ENCODE measurements at regions not wholly inside any gene's neighbourhood (a gene's known extent, or its start where the extent isn't known, plus 50 kb on each side); places are given as distances from the start of the nearest gene placed in this dataset.

DNA sequence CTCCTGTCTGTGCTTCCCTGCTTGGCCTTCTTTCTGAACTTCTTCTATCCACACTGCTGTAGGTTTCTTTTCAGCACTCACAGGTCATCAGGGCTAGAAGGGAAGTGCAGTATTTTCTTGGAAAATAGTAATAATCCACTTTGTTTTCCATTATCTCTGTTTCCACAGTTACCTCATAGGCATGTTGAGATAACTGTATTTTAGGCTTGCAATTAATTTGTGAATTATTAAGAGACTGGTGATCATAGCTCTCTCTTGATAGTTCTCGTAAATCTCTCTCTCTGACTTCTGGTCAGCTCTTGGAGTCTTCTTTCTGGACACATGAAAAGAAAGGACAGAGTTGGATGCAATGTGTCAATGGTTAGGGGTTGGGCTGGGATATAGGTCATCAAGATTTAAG, 243.6 kb upstream of the IGFBP3 start:
- DNase-seq (ENCODE audit: low read depth, low spot score) = no peak
- ChIA-PET RAD21 (ENCODE audit: low non-redundant PET in 1 of 2, low total read pairs in 2 of 2, uncharacterized antibody in 2 of 2, unreplicated experiment in 2 of 2) (no interaction called here), CTCF (no interaction called here), POLR2A (no interaction called here)
- Histone ChIP-seq H3K27me3 (ENCODE audit: insufficient read depth, low read length) (no peaks in the 10 kb centered on the region), H3K4me3 (replicated peaks in 1 of 2; ENCODE audit: low read depth in 1 of 2, low read length in 2 of 2) (no peak overlapping the region), H3K36me3 (ENCODE audit: control insufficient read depth in 1 of 2, insufficient read depth in 2 of 2, low read length in 2 of 2) (no peaks in the 10 kb centered on the region), H3K4me1 (ENCODE audit: control insufficient read depth in 1 of 2, insufficient read depth in 2 of 2, low read length in 2 of 2) (no peaks in the 10 kb centered on the region), H4K20me1 (ENCODE audit: insufficient read depth) (no peaks in the 10 kb centered on the region), H3K79me2 (ENCODE audit: insufficient read depth, low read length) (no peaks in the 10 kb centered on the region), H2AFZ (ENCODE audit: low read depth, low read length, poor library complexity, severe bottlenecking) (no peak overlapping the region), H3K4me2 (ENCODE audit: low read length) (no peak overlapping the region), H3K9ac (ENCODE audit: low read length) (no peak overlapping the region), H3K27ac (ENCODE audit: low read depth, low read length) (no peak overlapping the region), H3K9me3 (ENCODE audit: control insufficient read depth in 1 of 2, insufficient read depth in 1 of 2, low read depth in 1 of 2, low read length in 2 of 2) (no peaks in the 10 kb centered on the region), H3K9me2 (ENCODE audit: insufficient read depth) (no peaks in the 10 kb centered on the region)
- intact Hi-C loops (cut with micrococcal nuclease) = no loop called here
- no TSS peak for BruUV-seq (replicated peaks)
- no peak for ATAC-seq
- no peak for TF ChIP-seq POLR2A (IDR thresholded peaks at IDR 0.05; ENCODE audit: borderline replicate concordance, extremely low read depth, insufficient read depth, insufficient read length)
- no peak for TF ChIP-seq SP1 (IDR thresholded peaks at IDR 0.05; ENCODE audit: low read depth)
- TF ChIP-seq YY1 (IDR thresholded peaks at IDR 0.05; ENCODE audit: extremely low read depth, insufficient replicate concordance, low read depth, low read length) = no peak
- TF ChIP-seq ELF1 (IDR thresholded peaks at IDR 0.05; ENCODE audit: borderline replicate concordance, low read depth) = no peak
- TF ChIP-seq, protein P1, sequence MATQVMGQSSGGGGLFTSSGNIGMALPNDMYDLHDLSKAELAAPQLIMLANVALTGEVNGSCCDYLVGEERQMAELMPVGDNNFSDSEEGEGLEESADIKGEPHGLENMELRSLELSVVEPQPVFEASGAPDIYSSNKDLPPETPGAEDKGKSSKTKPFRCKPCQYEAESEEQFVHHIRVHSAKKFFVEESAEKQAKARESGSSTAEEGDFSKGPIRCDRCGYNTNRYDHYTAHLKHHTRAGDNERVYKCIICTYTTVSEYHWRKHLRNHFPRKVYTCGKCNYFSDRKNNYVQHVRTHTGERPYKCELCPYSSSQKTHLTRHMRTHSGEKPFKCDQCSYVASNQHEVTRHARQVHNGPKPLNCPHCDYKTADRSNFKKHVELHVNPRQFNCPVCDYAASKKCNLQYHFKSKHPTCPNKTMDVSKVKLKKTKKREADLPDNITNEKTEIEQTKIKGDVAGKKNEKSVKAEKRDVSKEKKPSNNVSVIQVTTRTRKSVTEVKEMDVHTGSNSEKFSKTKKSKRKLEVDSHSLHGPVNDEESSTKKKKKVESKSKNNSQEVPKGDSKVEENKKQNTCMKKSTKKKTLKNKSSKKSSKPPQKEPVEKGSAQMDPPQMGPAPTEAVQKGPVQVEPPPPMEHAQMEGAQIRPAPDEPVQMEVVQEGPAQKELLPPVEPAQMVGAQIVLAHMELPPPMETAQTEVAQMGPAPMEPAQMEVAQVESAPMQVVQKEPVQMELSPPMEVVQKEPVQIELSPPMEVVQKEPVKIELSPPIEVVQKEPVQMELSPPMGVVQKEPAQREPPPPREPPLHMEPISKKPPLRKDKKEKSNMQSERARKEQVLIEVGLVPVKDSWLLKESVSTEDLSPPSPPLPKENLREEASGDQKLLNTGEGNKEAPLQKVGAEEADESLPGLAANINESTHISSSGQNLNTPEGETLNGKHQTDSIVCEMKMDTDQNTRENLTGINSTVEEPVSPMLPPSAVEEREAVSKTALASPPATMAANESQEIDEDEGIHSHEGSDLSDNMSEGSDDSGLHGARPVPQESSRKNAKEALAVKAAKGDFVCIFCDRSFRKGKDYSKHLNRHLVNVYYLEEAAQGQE (IDR thresholded peaks at IDR 0.05; ENCODE audit: low read depth) = no peak
- no peak for TF ChIP-seq SIN3A (IDR thresholded peaks at IDR 0.05; ENCODE audit: low read depth)

DNA sequence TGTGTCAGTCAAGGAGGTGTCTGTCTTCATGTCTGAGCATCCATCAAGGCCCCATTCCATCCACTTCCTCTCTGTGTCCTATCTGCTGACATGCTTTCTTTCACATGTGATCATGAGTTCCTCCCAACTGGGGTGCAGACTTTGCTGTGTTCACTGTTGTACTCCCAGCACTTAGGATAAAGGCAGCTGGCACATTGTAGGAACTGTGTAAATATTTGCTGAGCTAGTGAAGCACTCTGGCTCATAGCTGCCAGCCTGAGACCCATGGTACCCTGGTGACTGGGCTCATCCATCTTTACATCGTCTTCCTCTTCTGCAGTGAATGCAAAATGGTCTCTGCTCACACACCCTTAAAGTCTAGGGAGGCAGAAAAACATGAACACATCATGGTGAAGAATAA, 242.2 kb upstream of the IGFBP3 start:
- no peak for ATAC-seq
- intact Hi-C loops (cut with micrococcal nuclease) = no loop called here
- H3K27ac ChIP-seq (ENCODE audit: low read depth, low read length) = no peak overlapping the region
- no peak overlapping the region for H2AFZ ChIP-seq (ENCODE audit: low read depth, low read length, poor library complexity, severe bottlenecking)
- no peaks in the 10 kb centered on the region for H3K27me3 ChIP-seq (ENCODE audit: insufficient read depth, low read length)
- H3K9ac ChIP-seq (ENCODE audit: low read length) = no peak overlapping the region
- H3K4me2 ChIP-seq (ENCODE audit: low read length) = no peak overlapping the region
- no peak for DNase-seq (ENCODE audit: low read depth, low spot score)
- no peaks in the 10 kb centered on the region for H3K79me2 ChIP-seq (ENCODE audit: insufficient read depth, low read length)
- H3K4me1 ChIP-seq (ENCODE audit: control insufficient read depth in 1 of 2, insufficient read depth in 2 of 2, low read length in 2 of 2) = no peaks in the 10 kb centered on the region
- ChIA-PET POLR2A (no interaction called here), RAD21 (ENCODE audit: low non-redundant PET in 1 of 2, low total read pairs in 2 of 2, uncharacterized antibody in 2 of 2, unreplicated experiment in 2 of 2) (no interaction called here), CTCF (interaction anchor here (0.8 kb wide), 1 partner anchor 11 kb away, joined by 5 read pairs; no protein-coding TSS in a partner anchor)
- no TSS peak for BruUV-seq (replicated peaks)
- H3K9me2 ChIP-seq (ENCODE audit: insufficient read depth) = no peaks in the 10 kb centered on the region
- H4K20me1 ChIP-seq (ENCODE audit: insufficient read depth) = no peaks in the 10 kb centered on the region
- no peaks in the 10 kb centered on the region for H3K9me3 ChIP-seq (ENCODE audit: control insufficient read depth in 1 of 2, insufficient read depth in 1 of 2, low read depth in 1 of 2, low read length in 2 of 2)
- H3K36me3 ChIP-seq (ENCODE audit: control insufficient read depth in 1 of 2, insufficient read depth in 2 of 2, low read length in 2 of 2) = no peaks in the 10 kb centered on the region
- no peak overlapping the region for H3K4me3 ChIP-seq (replicated peaks in 1 of 2; ENCODE audit: low read depth in 1 of 2, low read length in 2 of 2)
- no peak for TF ChIP-seq SIN3A (IDR thresholded peaks at IDR 0.05; ENCODE audit: low read depth)
- TF ChIP-seq, protein P2, sequence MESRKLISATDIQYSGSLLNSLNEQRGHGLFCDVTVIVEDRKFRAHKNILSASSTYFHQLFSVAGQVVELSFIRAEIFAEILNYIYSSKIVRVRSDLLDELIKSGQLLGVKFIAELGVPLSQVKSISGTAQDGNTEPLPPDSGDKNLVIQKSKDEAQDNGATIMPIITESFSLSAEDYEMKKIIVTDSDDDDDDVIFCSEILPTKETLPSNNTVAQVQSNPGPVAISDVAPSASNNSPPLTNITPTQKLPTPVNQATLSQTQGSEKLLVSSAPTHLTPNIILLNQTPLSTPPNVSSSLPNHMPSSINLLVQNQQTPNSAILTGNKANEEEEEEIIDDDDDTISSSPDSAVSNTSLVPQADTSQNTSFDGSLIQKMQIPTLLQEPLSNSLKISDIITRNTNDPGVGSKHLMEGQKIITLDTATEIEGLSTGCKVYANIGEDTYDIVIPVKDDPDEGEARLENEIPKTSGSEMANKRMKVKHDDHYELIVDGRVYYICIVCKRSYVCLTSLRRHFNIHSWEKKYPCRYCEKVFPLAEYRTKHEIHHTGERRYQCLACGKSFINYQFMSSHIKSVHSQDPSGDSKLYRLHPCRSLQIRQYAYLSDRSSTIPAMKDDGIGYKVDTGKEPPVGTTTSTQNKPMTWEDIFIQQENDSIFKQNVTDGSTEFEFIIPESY (IDR thresholded peaks at IDR 0.05; ENCODE audit: extremely low read depth, insufficient replicate concordance, low read length) = no peak
- TF ChIP-seq FOSL1 (IDR thresholded peaks at IDR 0.05; ENCODE audit: low read depth) = no peak
- TF ChIP-seq ZFX (IDR thresholded peaks at IDR 0.05) = no peak
- TF ChIP-seq RAD21 (IDR thresholded peaks at IDR 0.05; ENCODE audit: low read depth) = no peak
- no peak for TF ChIP-seq TCF7L2 (IDR thresholded peaks at IDR 0.05; ENCODE audit: borderline replicate concordance, extremely low read depth, insufficient read depth, insufficient read length)
- no peak for TF ChIP-seq CBX3 (IDR thresholded peaks at IDR 0.05; ENCODE audit: low read depth)
- TF ChIP-seq, protein P3, sequence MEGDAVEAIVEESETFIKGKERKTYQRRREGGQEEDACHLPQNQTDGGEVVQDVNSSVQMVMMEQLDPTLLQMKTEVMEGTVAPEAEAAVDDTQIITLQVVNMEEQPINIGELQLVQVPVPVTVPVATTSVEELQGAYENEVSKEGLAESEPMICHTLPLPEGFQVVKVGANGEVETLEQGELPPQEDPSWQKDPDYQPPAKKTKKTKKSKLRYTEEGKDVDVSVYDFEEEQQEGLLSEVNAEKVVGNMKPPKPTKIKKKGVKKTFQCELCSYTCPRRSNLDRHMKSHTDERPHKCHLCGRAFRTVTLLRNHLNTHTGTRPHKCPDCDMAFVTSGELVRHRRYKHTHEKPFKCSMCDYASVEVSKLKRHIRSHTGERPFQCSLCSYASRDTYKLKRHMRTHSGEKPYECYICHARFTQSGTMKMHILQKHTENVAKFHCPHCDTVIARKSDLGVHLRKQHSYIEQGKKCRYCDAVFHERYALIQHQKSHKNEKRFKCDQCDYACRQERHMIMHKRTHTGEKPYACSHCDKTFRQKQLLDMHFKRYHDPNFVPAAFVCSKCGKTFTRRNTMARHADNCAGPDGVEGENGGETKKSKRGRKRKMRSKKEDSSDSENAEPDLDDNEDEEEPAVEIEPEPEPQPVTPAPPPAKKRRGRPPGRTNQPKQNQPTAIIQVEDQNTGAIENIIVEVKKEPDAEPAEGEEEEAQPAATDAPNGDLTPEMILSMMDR (IDR thresholded peaks at IDR 0.05 in 2 of 3, conservative IDR thresholded peaks at IDR 0.05 in 1 of 3; ENCODE audit: borderline replicate concordance in 1 of 3, insufficient read depth in 1 of 3, low read depth in 2 of 3, low read length in 2 of 3) = no peak
- TF ChIP-seq SRF (IDR thresholded peaks at IDR 0.05; ENCODE audit: low read depth) = no peak
